SU-DHL-6 (cell line): ENCODE measurements at regions not wholly inside any gene's neighbourhood (a gene's known extent, or its start where the extent isn't known, plus 50 kb on each side); places are given as distances from the start of the nearest gene placed in this dataset.

Source experiments
- H2AFZ ChIP-seq: fragments of 200-600 bp; sonication (generic); 2 replicates; pipeline ENCODE4 v1.6.1; 2014; ENCODE audit warnings: low read depth, mild to moderate bottlenecking, moderate library complexity, mixed read lengths, antibody characterized with exemption, low read length; ENCODE audit not compliant: severe bottlenecking
- H3F3A ChIP-seq: fragments of 200-600 bp; shearing (Covaris generic); 2 replicates; pipeline ENCODE4 v1.6.0; 2016; ENCODE audit warnings: antibody characterized with exemption, mild to moderate bottlenecking; ENCODE audit not compliant: insufficient read depth
- H3K27ac ChIP-seq: fragments of 200-600 bp; sonication (generic); 2 replicates; pipeline ENCODE4 v1.5.1; 2016; ENCODE audit warnings: low read depth, mild to moderate bottlenecking, low read length, moderate library complexity, mixed read lengths
- H3K27me3 ChIP-seq: fragments of 200-600 bp; sonication (generic), shearing (Covaris generic); 2 replicates; pipeline ENCODE4 v1.6.0; 2014; ENCODE audit warnings: mild to moderate bottlenecking, low read length
- H3K36me3 ChIP-seq: fragments of 200-600 bp; sonication (generic); 2 replicates; pipeline ENCODE4 v1.6.1; 2014; ENCODE audit warnings: mild to moderate bottlenecking, low read length, mixed read lengths
- H3K4me2 ChIP-seq: fragments of 300-600, 200-600 bp; shearing (Covaris generic), sonication (generic); 2 replicates; pipeline ENCODE4 v1.6.0; 2014; ENCODE audit warnings: low read length, low read depth, mild to moderate bottlenecking; ENCODE audit not compliant: poor library complexity, severe bottlenecking
- H3K4me3 ChIP-seq: fragments of 200-600 bp; sonication (generic); 2 replicates; pipeline ENCODE4 v1.5.1; 2014; ENCODE audit warnings: antibody characterized with exemption, low read length, mild to moderate bottlenecking, mixed read lengths; ENCODE audit not compliant: insufficient read depth, poor library complexity, severe bottlenecking
- H3K79me2 ChIP-seq: fragments of 200-600 bp; sonication (generic); 2 replicates; pipeline ENCODE4 v1.6.1; 2014; ENCODE audit warnings: mild to moderate bottlenecking, low read length, moderate library complexity; ENCODE audit not compliant: insufficient read depth
- H3K9ac ChIP-seq: fragments of 200-600 bp; sonication (generic); 2 replicates; pipeline ENCODE4 v1.7.0; 2014; ENCODE audit warnings: mild to moderate bottlenecking, low read length
- H3K9me2 ChIP-seq: fragments of 200-600 bp; sonication (generic); replicated peaks from 2 replicates; pipeline ENCODE4 v1.6.1; 2014; ENCODE audit warnings: low read length; ENCODE audit not compliant: insufficient read depth
- H3K9me3 ChIP-seq: fragments of 200-600 bp; sonication (generic); 2 replicates; pipeline ENCODE4 v1.6.1; 2014; ENCODE audit warnings: low read length, mixed read lengths; ENCODE audit not compliant: insufficient read depth
- H4K20me1 ChIP-seq: fragments of 200-600 bp; sonication (generic); 2 replicates; pipeline ENCODE4 v1.6.1; 2014; ENCODE audit warnings: low read depth, mild to moderate bottlenecking, antibody characterized with exemption, low read length, moderate library complexity, mixed read lengths
- EZH2phosphoT487 ChIP-seq: fragments of 200-600 bp; sonication (generic), shearing (Covaris generic); conservative IDR thresholded peaks from 2 replicates; pipeline ENCODE4 v1.6.1; 2018; ENCODE audit warnings: mild to moderate bottlenecking, antibody characterized with exemption, low read length, moderate library complexity, mixed read lengths
- TF ChIP-seq, protein P1 (sequence below): fragments of 200-600 bp; sonication (generic); IDR thresholded peaks from one replicate; pipeline ENCODE4 v1.5.1; 2017; ENCODE audit warnings: antibody characterized with exemption, mild to moderate bottlenecking, low read length, moderate library complexity; ENCODE audit not compliant: insufficient read depth, poor library complexity, severe bottlenecking

- Histone ChIP-seq H3K79me2 (no peaks in the 10 kb centered on the region), H3K9me3 (no peaks in the 10 kb centered on the region), H3K36me3 (no peaks in the 10 kb centered on the region), H4K20me1 (no peaks in the 10 kb centered on the region), H3K9ac (no peak overlapping the region), H3K4me2 (no peak overlapping the region), H3K4me3 (no peak overlapping the region), H3K27me3 (no peaks in the 10 kb centered on the region), H3F3A (no peaks in the 10 kb centered on the region), H2AFZ (no peak overlapping the region), H3K9me2 (no peaks in the 10 kb centered on the region), H3K27ac (no peak overlapping the region)
- TF ChIP-seq, protein P1, sequence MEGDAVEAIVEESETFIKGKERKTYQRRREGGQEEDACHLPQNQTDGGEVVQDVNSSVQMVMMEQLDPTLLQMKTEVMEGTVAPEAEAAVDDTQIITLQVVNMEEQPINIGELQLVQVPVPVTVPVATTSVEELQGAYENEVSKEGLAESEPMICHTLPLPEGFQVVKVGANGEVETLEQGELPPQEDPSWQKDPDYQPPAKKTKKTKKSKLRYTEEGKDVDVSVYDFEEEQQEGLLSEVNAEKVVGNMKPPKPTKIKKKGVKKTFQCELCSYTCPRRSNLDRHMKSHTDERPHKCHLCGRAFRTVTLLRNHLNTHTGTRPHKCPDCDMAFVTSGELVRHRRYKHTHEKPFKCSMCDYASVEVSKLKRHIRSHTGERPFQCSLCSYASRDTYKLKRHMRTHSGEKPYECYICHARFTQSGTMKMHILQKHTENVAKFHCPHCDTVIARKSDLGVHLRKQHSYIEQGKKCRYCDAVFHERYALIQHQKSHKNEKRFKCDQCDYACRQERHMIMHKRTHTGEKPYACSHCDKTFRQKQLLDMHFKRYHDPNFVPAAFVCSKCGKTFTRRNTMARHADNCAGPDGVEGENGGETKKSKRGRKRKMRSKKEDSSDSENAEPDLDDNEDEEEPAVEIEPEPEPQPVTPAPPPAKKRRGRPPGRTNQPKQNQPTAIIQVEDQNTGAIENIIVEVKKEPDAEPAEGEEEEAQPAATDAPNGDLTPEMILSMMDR = no peak
- no peak for TF ChIP-seq EZH2phosphoT487
These were observed 129.5 kb upstream of the SGK1 start for GRCh38 chr6:134447423-134447822.

- Histone ChIP-seq H3K4me2 (no peak overlapping the region), H3K4me3 (no peak overlapping the region), H3K27ac (no peak overlapping the region), H3K36me3 (no peaks in the 10 kb centered on the region), H3K9me2 (no peaks in the 10 kb centered on the region), H3K9me3 (no peaks in the 10 kb centered on the region), H4K20me1 (no peaks in the 10 kb centered on the region), H3K9ac (no peak overlapping the region), H3K79me2 (no peaks in the 10 kb centered on the region), H2AFZ (no peak overlapping the region), H3F3A (no peaks in the 10 kb centered on the region), H3K27me3 (no peaks in the 10 kb centered on the region)
- TF ChIP-seq, protein P1 = no peak
- no peak for TF ChIP-seq EZH2phosphoT487
These were observed 129.0 kb upstream of the SGK1 start for GRCh38 chr6:134446896-134447295.

GRCh38 chr6:134446218-134446848 is 128.4 kb upstream of the SGK1 start:
- TF ChIP-seq EZH2phosphoT487 = no peak
- TF ChIP-seq, protein P1 = no peak
- Histone ChIP-seq H3K79me2 (no peaks in the 10 kb centered on the region), H4K20me1 (no peaks in the 10 kb centered on the region), H3K27me3 (no peaks in the 10 kb centered on the region), H3K9me2 (no peaks in the 10 kb centered on the region), H2AFZ (no peak overlapping the region), H3K4me3 (no peak overlapping the region), H3K4me2 (no peak overlapping the region), H3K9me3 (no peaks in the 10 kb centered on the region), H3K36me3 (no peaks in the 10 kb centered on the region), H3F3A (no peaks in the 10 kb centered on the region), H3K9ac (no peak overlapping the region), H3K27ac (no peak overlapping the region)

DNA sequence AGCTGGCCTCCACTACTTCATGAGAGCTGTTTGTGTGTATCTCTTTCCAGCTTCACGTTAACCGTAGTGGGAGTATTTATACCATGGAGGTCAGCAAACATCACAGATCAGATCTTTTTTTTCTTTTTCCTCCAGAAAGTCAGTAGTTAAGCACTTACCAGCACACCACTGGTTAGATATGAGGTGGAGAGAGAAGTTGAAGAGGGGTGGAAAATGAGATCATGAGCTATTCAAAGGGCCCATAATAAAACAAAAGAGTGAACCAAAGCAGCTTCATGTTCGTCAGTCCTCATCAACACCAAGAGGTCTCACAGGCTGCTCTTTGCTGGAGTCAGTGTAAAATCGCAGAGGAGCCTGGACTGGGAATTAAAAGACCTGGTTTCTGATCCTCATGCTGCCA is 125.1 kb upstream of the SGK1 start:
- no peaks in the 10 kb centered on the region for H3K79me2 ChIP-seq
- H3K27me3 ChIP-seq = no peaks in the 10 kb centered on the region
- H4K20me1 ChIP-seq = no peaks in the 10 kb centered on the region
- H3K9ac ChIP-seq = no peak overlapping the region
- no peaks in the 10 kb centered on the region for H3F3A ChIP-seq
- TF ChIP-seq EZH2phosphoT487 = no peak
- TF ChIP-seq, protein P1 = no peak
- H3K4me2 ChIP-seq = no peak overlapping the region
- no peaks in the 10 kb centered on the region for H3K9me3 ChIP-seq
- H3K4me3 ChIP-seq = no peak overlapping the region
- no peak overlapping the region for H3K27ac ChIP-seq
- H3K36me3 ChIP-seq = no peaks in the 10 kb centered on the region
- H3K9me2 ChIP-seq = no peaks in the 10 kb centered on the region
- no peak overlapping the region for H2AFZ ChIP-seq
